ENCODE measurements at regions not wholly inside any gene's neighbourhood (a gene's known extent, or its start where the extent isn't known, plus 50 kb on each side); places are given as distances from the start of the nearest gene placed in this dataset.
"Not testable (repeated sequence)": the region's sequence is repeated elsewhere in the genome, so short reads cannot be mapped to it uniquely, and the experiment has no call there.

DNA sequence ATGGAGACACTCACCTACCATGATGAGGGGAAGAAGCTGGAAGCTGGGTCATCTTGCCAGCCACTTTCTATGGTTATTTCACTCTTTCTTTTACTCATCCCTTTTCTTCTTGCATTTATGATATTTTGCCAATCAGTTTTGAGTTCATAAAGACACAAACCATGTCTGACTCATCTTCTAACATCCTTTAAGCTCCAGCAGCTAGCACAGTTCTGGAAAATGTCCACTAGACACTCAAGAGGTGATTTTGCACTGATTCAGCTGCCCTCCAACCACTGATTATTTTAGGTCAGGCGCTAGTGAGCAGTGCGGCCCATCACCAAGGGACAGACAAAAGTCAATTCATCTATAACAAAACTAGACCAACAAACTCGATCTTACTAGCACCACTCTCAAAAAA lies 537.1 kb upstream of the ID2 start:
- Histone ChIP-seq H3K36me3 (ENCODE audit: insufficient read depth, low read length) (no peaks in the 10 kb centered on the region), H3K4me3 (ENCODE audit: low read length) (no peak overlapping the region), H2AFZ (ENCODE audit: low read depth, low read length) (no peak overlapping the region), H3K9me3 (ENCODE audit: low read length) (no peaks in the 10 kb centered on the region), H4K20me1 (ENCODE audit: insufficient read depth) (no peaks in the 10 kb centered on the region), H3K4me2 (ENCODE audit: low read length) (no peak overlapping the region), H3K79me2 (replicated peaks; ENCODE audit: insufficient read depth, low read length) (no peaks in the 10 kb centered on the region), H3K9ac (ENCODE audit: low read length) (no peak overlapping the region), H3K9me2 (ENCODE audit: insufficient read depth, low read length) (no peaks in the 10 kb centered on the region), H3K27me3 (ENCODE audit: insufficient read depth, low read depth, low read length) (no peaks in the 10 kb centered on the region), H3F3A (ENCODE audit: insufficient read depth, low read length, poor library complexity, severe bottlenecking) (no peaks in the 10 kb centered on the region), H3K27ac (ENCODE audit: low read length) (no peak overlapping the region)
- TF ChIP-seq, protein P1, sequence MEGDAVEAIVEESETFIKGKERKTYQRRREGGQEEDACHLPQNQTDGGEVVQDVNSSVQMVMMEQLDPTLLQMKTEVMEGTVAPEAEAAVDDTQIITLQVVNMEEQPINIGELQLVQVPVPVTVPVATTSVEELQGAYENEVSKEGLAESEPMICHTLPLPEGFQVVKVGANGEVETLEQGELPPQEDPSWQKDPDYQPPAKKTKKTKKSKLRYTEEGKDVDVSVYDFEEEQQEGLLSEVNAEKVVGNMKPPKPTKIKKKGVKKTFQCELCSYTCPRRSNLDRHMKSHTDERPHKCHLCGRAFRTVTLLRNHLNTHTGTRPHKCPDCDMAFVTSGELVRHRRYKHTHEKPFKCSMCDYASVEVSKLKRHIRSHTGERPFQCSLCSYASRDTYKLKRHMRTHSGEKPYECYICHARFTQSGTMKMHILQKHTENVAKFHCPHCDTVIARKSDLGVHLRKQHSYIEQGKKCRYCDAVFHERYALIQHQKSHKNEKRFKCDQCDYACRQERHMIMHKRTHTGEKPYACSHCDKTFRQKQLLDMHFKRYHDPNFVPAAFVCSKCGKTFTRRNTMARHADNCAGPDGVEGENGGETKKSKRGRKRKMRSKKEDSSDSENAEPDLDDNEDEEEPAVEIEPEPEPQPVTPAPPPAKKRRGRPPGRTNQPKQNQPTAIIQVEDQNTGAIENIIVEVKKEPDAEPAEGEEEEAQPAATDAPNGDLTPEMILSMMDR (IDR thresholded peaks at IDR 0.05; ENCODE audit: poor library complexity, severe bottlenecking) = no peak
- TF ChIP-seq EZH2 (IDR thresholded peaks at IDR 0.05; ENCODE audit: borderline replicate concordance, insufficient read depth, low read length, poor library complexity, severe bottlenecking) (no peak), SMC3 (conservative IDR thresholded peaks at IDR 0.05; ENCODE audit: poor library complexity) (no peak), MXI1 (conservative IDR thresholded peaks at IDR 0.05; ENCODE audit: poor library complexity, severe bottlenecking) (no peak), POLR2AphosphoS5 (IDR thresholded peaks at IDR 0.05) (no peak), RAD21 (conservative IDR thresholded peaks at IDR 0.05) (no peak), EP300 (conservative IDR thresholded peaks at IDR 0.05; ENCODE audit: poor library complexity, severe bottlenecking) (no peak), TAF1 (IDR thresholded peaks at IDR 0.05; ENCODE audit: low read depth) (no peak)
- TF ChIP-seq, protein P2, sequence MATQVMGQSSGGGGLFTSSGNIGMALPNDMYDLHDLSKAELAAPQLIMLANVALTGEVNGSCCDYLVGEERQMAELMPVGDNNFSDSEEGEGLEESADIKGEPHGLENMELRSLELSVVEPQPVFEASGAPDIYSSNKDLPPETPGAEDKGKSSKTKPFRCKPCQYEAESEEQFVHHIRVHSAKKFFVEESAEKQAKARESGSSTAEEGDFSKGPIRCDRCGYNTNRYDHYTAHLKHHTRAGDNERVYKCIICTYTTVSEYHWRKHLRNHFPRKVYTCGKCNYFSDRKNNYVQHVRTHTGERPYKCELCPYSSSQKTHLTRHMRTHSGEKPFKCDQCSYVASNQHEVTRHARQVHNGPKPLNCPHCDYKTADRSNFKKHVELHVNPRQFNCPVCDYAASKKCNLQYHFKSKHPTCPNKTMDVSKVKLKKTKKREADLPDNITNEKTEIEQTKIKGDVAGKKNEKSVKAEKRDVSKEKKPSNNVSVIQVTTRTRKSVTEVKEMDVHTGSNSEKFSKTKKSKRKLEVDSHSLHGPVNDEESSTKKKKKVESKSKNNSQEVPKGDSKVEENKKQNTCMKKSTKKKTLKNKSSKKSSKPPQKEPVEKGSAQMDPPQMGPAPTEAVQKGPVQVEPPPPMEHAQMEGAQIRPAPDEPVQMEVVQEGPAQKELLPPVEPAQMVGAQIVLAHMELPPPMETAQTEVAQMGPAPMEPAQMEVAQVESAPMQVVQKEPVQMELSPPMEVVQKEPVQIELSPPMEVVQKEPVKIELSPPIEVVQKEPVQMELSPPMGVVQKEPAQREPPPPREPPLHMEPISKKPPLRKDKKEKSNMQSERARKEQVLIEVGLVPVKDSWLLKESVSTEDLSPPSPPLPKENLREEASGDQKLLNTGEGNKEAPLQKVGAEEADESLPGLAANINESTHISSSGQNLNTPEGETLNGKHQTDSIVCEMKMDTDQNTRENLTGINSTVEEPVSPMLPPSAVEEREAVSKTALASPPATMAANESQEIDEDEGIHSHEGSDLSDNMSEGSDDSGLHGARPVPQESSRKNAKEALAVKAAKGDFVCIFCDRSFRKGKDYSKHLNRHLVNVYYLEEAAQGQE (IDR thresholded peaks at IDR 0.05; ENCODE audit: borderline replicate concordance) = no peak

DNA sequence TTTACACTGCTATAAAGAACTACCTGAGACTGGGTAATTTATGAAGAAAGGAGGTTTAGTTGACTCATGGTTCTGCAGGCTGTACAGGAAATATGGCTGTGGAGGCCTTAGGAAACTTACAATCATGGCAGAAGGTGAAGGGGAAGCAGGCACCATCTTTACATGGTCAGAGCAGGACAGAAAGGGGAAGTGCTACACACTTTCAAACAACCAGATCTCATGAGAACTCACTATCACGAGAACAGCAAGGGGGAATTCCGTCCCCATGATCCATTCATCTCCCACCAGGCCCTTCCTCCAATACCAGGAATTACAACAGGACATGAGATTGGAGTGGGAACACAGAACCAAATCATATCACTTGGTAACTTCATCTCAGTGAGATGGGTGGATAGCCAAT lies 536.5 kb upstream of the ID2 start:
- H3K4me3 ChIP-seq (ENCODE audit: low read length); H3K27ac ChIP-seq (ENCODE audit: low read length); H3K36me3 ChIP-seq (ENCODE audit: insufficient read depth, low read length); H2AFZ ChIP-seq (ENCODE audit: low read depth, low read length); H3K9me3 ChIP-seq (ENCODE audit: low read length); H3K79me2 ChIP-seq (replicated peaks; ENCODE audit: insufficient read depth, low read length); H3K9ac ChIP-seq (ENCODE audit: low read length); H4K20me1 ChIP-seq (ENCODE audit: insufficient read depth); H3K4me2 ChIP-seq (ENCODE audit: low read length); H3K9me2 ChIP-seq (ENCODE audit: insufficient read depth, low read length); H3K27me3 ChIP-seq (ENCODE audit: insufficient read depth, low read depth, low read length); H3F3A ChIP-seq (ENCODE audit: insufficient read depth, low read length, poor library complexity, severe bottlenecking): not testable (repeated sequence)

Data from neural cell (in vitro differentiated cells).